Hematopoietic multipotent progenitor cell treated with erythropoietin and hydrocortisone succinate and interleukin-3 and kit ligand, for 8 days (in vitro differentiated cells): ENCODE measurements at regions not wholly inside any gene's neighbourhood (a gene's known extent, or its start where the extent isn't known, plus 50 kb on each side); places are given as distances from the start of the nearest gene placed in this dataset.

ENCODE experiments used
- DNase-seq: peaks from one replicate; pipeline ENCODE4 v3.0.0-alpha.2; 2015

- no peak for DNase-seq
Observed at GRCh38 chr6:113556775-113557174, 300.4 kb upstream of the MARCKS start.

GRCh38 chr6:113558431-113558830, 298.7 kb upstream of the MARCKS start:
- no peak for DNase-seq

- DNase-seq = no peak
Observed at GRCh38 chr6:113558966-113559365, 298.2 kb upstream of the MARCKS start.

- no peak for DNase-seq
Observed at GRCh38 chr6:113560376-113560775, 296.8 kb upstream of the MARCKS start.

- DNase-seq = no peak
Observed at GRCh38 chr6:113560908-113561307, 296.2 kb upstream of the MARCKS start.

GRCh38 chr6:113562248-113562647, 294.9 kb upstream of the MARCKS start:
- DNase-seq = no peak

- no peak for DNase-seq
Observed at GRCh38 chr6:113564371-113565171, 292.6 kb upstream of the MARCKS start.

- no peak for DNase-seq
Observed at GRCh38 chr6:113565306-113565705, 291.8 kb upstream of the MARCKS start.

- DNase-seq = no peak
Observed at GRCh38 chr6:113570161-113570560, 287.0 kb upstream of the MARCKS start.

GRCh38 chr6:113570641-113571040, 286.5 kb upstream of the MARCKS start:
- no peak for DNase-seq

- DNase-seq = no peak
Observed at GRCh38 chr6:113574147-113574546, 283.0 kb upstream of the MARCKS start.

- no peak for DNase-seq
Observed at GRCh38 chr6:113576310-113576709, 280.8 kb upstream of the MARCKS start.

- no peak for DNase-seq
Observed at GRCh38 chr6:113578691-113579090, 278.5 kb upstream of the MARCKS start.

- no peak for DNase-seq
Observed at GRCh38 chr6:113584767-113585166, 272.4 kb upstream of the MARCKS start.

- no peak for DNase-seq
Observed at GRCh38 chr6:113585246-113585645, 271.9 kb upstream of the MARCKS start.

GRCh38 chr6:113586413-113587077, 270.6 kb upstream of the MARCKS start:
- DNase-seq = no peak

GRCh38 chr6:113587078-113587699, 270.0 kb upstream of the MARCKS start:
- DNase-seq = no peak

- DNase-seq = no peak
Observed at GRCh38 chr6:113588646-113589045, 268.5 kb upstream of the MARCKS start.

GRCh38 chr6:113591896-113592827, 265.0 kb upstream of the MARCKS start:
- no peak for DNase-seq

- DNase-seq = no peak
Observed at GRCh38 chr6:113594726-113595125, 262.4 kb upstream of the MARCKS start.

- no peak for DNase-seq
Observed at GRCh38 chr6:113595911-113596376, 261.2 kb upstream of the MARCKS start.

GRCh38 chr6:113596387-113597230, 260.5 kb upstream of the MARCKS start:
- DNase-seq = no peak
